ENCODE measurements at regions not wholly inside any gene's neighbourhood (a gene's known extent, or its start where the extent isn't known, plus 50 kb on each side); places are given as distances from the start of the nearest gene placed in this dataset.

DNA sequence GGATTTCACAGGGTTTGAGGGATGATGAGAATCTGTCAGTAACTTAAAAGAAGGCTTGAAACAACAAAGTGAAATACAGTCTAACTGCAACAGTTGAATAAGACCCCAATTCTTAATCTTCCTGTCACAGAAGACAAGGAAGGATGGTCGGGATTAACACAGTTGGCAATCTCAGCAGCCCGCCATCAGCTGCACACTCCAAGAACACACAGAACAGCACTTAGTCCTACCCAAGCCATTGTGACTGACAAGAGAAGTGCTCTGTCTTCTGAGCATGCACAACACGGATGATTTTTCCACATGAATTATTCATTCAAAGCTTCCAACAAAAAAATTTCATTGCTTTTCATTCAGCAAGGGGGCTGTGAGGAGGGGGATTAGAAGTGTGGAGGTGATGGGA, 576.1 kb downstream of the TLE4 start:
- no peaks in the 10 kb centered on the region for H3K27me3 ChIP-seq
- H3K36me3 ChIP-seq, result no peaks in the 10 kb centered on the region
- DNase-seq, result no peak
- 34 to 44% methylated on average over 3 of the region's 3 CpGs for WGBS, 2 donors
- H3K4me1 ChIP-seq, result no peaks in the 10 kb centered on the region
- no peak for FAIRE-seq
- no peak overlapping the region for H3K4me3 ChIP-seq
- intact Hi-C loops (cut with DNase I), result no loop called here
- TF ChIP-seq, protein P1, sequence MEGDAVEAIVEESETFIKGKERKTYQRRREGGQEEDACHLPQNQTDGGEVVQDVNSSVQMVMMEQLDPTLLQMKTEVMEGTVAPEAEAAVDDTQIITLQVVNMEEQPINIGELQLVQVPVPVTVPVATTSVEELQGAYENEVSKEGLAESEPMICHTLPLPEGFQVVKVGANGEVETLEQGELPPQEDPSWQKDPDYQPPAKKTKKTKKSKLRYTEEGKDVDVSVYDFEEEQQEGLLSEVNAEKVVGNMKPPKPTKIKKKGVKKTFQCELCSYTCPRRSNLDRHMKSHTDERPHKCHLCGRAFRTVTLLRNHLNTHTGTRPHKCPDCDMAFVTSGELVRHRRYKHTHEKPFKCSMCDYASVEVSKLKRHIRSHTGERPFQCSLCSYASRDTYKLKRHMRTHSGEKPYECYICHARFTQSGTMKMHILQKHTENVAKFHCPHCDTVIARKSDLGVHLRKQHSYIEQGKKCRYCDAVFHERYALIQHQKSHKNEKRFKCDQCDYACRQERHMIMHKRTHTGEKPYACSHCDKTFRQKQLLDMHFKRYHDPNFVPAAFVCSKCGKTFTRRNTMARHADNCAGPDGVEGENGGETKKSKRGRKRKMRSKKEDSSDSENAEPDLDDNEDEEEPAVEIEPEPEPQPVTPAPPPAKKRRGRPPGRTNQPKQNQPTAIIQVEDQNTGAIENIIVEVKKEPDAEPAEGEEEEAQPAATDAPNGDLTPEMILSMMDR (IDR thresholded peaks at IDR 0.05), result no peak
- no peak overlapping the region for H3K27ac ChIP-seq
- ATAC-seq, result no peak
- H3K9me3 ChIP-seq, result no peaks in the 10 kb centered on the region

DNA sequence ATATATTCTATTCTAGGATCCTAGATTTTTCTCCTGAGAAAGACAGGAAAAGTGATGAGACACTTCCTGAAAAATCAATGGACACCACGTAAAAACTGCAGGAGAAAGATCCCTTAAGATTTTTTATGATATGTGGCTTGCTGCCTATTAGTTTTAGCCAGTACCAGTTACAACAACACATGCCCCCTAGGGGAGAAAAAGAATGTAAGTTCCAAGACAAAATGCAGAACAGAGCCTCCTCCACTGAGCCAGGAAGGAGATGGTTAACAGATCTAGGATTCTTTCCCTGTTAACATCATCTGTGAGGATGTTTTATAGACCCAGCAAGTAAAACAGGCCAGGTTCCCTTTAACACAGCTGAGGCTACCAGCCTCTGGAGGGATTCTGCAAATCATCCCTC, 574.7 kb downstream of the TLE4 start:
- 19 to 21% methylated on average over 1 of the region's 1 CpG for WGBS, 2 donors
- intact Hi-C loops (cut with DNase I), result no loop called here
- no peaks in the 10 kb centered on the region for H3K4me1 ChIP-seq

DNA sequence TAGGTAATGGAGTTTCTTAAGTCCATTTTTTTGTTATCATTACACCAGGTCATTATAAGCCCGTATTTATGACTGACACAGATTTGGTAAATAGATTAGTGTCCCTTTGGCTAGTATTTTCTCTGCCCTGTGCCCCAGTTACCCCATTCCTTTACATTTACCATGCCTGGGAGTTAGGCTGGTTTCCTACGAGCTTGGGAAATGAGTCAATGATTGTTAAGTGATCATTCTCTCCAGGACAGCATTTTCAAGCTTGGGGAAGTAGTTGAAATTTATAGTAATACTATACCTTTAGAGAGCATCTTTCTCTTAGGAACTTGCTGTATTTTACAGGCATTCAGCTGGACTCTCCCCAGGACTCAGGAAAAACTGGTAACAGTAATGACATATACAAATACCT, 573.1 kb downstream of the TLE4 start:
- intact Hi-C loops (cut with DNase I), result no loop called here
- WGBS, 2 donors, result 54 to 61% methylated on average over 2 of the region's 2 CpGs

More for the DNA sequence above, 574.7 kb downstream of the TLE4 start:
- Histone ChIP-seq H3K36me3 (no peaks in the 10 kb centered on the region), H3K27me3 (no peaks in the 10 kb centered on the region), H3K4me3 (no peak overlapping the region), H3K27ac (no peak overlapping the region), H3K9me3 (no peaks in the 10 kb centered on the region)
- FAIRE-seq, result no peak
- no peak for ATAC-seq
- TF ChIP-seq, protein P1 (IDR thresholded peaks at IDR 0.05), result no peak
- no peak for DNase-seq

DNA sequence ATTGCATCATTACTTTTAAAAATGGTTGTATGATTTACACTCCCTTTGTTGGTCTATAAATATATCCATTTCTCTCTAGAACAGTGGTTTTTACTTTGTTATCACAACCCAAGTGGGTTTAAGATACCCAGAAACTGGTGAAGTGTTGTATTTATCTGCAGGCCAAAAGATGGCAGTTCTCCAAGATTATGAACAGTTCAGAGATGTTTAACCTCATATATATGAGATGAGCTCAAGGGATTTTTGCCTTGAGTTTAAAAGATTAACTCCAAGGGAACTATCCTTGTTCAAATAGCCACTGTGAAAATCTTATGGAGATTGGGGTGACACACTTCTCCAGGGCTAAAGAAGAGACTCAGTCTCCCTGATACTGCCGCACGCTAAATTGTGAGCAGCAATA, 572.6 kb downstream of the TLE4 start:
- TF ChIP-seq, protein P1 (IDR thresholded peaks at IDR 0.05), result no peak
- Histone ChIP-seq H3K27me3 (no peaks in the 10 kb centered on the region), H3K4me3 (no peak overlapping the region), H3K9me3 (no peaks in the 10 kb centered on the region), H3K4me1 (no peaks in the 10 kb centered on the region), H3K36me3 (no peaks in the 10 kb centered on the region), H3K27ac (no peak overlapping the region)
- no peak for DNase-seq
- ATAC-seq, result no peak
- FAIRE-seq, result no peak
- WGBS, 2 donors, result 95 to 96% methylated on average over 2 of the region's 2 CpGs
- intact Hi-C loops (cut with DNase I), result no loop called here

More for the DNA sequence above, 573.1 kb downstream of the TLE4 start:
- H3K4me3 ChIP-seq, result no peak overlapping the region
- H3K36me3 ChIP-seq, result no peaks in the 10 kb centered on the region
- H3K27ac ChIP-seq, result no peak overlapping the region
- H3K4me1 ChIP-seq, result no peaks in the 10 kb centered on the region
- DNase-seq (no peak), FAIRE-seq (no peak), ATAC-seq (no peak)
- no peaks in the 10 kb centered on the region for H3K27me3 ChIP-seq
- TF ChIP-seq, protein P1 (IDR thresholded peaks at IDR 0.05), result no peak
- H3K9me3 ChIP-seq, result no peaks in the 10 kb centered on the region

DNA sequence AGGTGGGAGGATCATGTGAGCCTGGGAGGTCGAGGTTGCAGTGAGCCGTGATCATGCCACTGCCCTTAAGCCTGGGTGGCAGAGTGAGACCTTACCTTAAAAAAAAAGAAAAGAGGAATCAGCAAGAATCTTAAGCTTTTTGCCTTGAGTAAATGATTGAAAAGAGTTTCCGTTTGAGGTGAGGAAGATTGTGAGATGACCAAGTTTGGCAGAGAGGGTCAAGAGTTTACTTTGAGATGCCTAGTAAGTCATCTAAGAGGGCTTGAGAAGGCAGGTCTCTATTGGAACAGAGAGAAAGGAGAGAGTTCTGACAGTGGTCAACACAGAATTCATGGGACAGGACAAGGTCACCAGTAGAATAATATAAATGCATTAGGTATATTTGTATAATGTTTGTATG, 572.1 kb downstream of the TLE4 start:
- 55 to 75% methylated on average over 3 of the region's 3 CpGs for WGBS, 2 donors
- H3K4me3 ChIP-seq, result no peak overlapping the region
- intact Hi-C loops (cut with DNase I), result no loop called here
- no peaks in the 10 kb centered on the region for H3K9me3 ChIP-seq
- no peak overlapping the region for H3K27ac ChIP-seq
- no peak for ATAC-seq
- no peak for FAIRE-seq
- H3K4me1 ChIP-seq, result no peaks in the 10 kb centered on the region
- TF ChIP-seq, protein P1 (IDR thresholded peaks at IDR 0.05), result no peak
- no peak for DNase-seq
- H3K27me3 ChIP-seq, result no peaks in the 10 kb centered on the region
- no peaks in the 10 kb centered on the region for H3K36me3 ChIP-seq

Data from pancreas (tissue), 10 donors.